ENCODE measurements at regions not wholly inside any gene's neighbourhood (a gene's known extent, or its start where the extent isn't known, plus 50 kb on each side); places are given as distances from the start of the nearest gene placed in this dataset.

GRCh38 chr2:105460048-105460732 lies 61.3 kb upstream of the FHL2 start:
- TF ChIP-seq HMGXB4 (CRISPR knock-in tag; IDR thresholded peaks at IDR 0.05) (no peak), CTCF (IDR thresholded peaks at IDR 0.05) (no peak), ERG (CRISPR knock-in tag; IDR thresholded peaks at IDR 0.05) (no peak), ATF3 (CRISPR knock-in tag; conservative IDR thresholded peaks at IDR 0.05) (no peak), PREB (CRISPR knock-in tag; IDR thresholded peaks at IDR 0.05; ENCODE audit: borderline replicate concordance) (no peak), ETV6 (CRISPR knock-in tag; IDR thresholded peaks at IDR 0.05) (no peak), USF2 (CRISPR knock-in tag; IDR thresholded peaks at IDR 0.05) (no peak), AFF4 (CRISPR knock-in tag; IDR thresholded peaks at IDR 0.05; ENCODE audit: borderline replicate concordance) (no peak), ZNF423 (CRISPR knock-in tag; IDR thresholded peaks at IDR 0.05) (no peak), NR2C2 (CRISPR knock-in tag; IDR thresholded peaks at IDR 0.05) (no peak), ZNF396 (CRISPR knock-in tag; IDR thresholded peaks at IDR 0.05; ENCODE audit: borderline replicate concordance) (no peak), ZBTB43 (CRISPR knock-in tag; IDR thresholded peaks at IDR 0.05) (no peak)

Measured in WTC11 (cell line).